H9 (cell line): ENCODE measurements at regions not wholly inside any gene's neighbourhood (a gene's known extent, or its start where the extent isn't known, plus 50 kb on each side); places are given as distances from the start of the nearest gene placed in this dataset.

Experiments
- DNase-seq: peaks from one replicate; pipeline ENCODE4 v3.0.0-alpha.2; 2017
- H2AFZ ChIP-seq: one replicate; pipeline ENCODE4 v1.6.1; 2013; ENCODE audit warnings: mild to moderate bottlenecking, low read length, control low read depth, moderate library complexity
- H2AK5ac ChIP-seq: 2 replicates; pipeline ENCODE4 v1.6.1; 2013; ENCODE audit warnings: low read length, control low read depth, mixed read lengths; ENCODE audit not compliant: insufficient read length
- H2BK120ac ChIP-seq: one replicate; pipeline ENCODE4 v1.6.1; 2013; ENCODE audit warnings: low read depth, mild to moderate bottlenecking, low read length, control low read depth, inconsistent platforms; ENCODE audit not compliant: poor library complexity, severe bottlenecking
- H2BK12ac ChIP-seq: 2 replicates; pipeline ENCODE4 v1.6.1; 2013; ENCODE audit warnings: low read length, control low read depth, mixed read lengths, low read depth; ENCODE audit not compliant: insufficient read length
- H2BK15ac ChIP-seq: 2 replicates; pipeline ENCODE4 v1.6.1; 2013; ENCODE audit warnings: low read depth, low read length, control low read depth
- H2BK20ac ChIP-seq: one replicate; pipeline ENCODE4 v1.6.1; 2013; ENCODE audit warnings: low read depth, mild to moderate bottlenecking, low read length, control low read depth, inconsistent platforms; ENCODE audit not compliant: poor library complexity, severe bottlenecking
- H2BK5ac ChIP-seq: 2 replicates; pipeline ENCODE4 v1.6.1; 2013; ENCODE audit warnings: low read length, control low read depth, mixed read lengths; ENCODE audit not compliant: insufficient read length
- H3K14ac ChIP-seq: 2 replicates; pipeline ENCODE4 v1.6.1; 2013; ENCODE audit warnings: low read length, control low read depth; ENCODE audit not compliant: insufficient read depth
- H3K18ac ChIP-seq: 2 replicates; pipeline ENCODE4 v1.6.1; 2013; ENCODE audit warnings: low read depth, mild to moderate bottlenecking, mixed read lengths, low read length, control low read depth; ENCODE audit not compliant: insufficient read length
- H3K23ac ChIP-seq: 2 replicates; pipeline ENCODE4 v1.6.1; 2013; ENCODE audit warnings: low read length, control low read depth, mixed read lengths, low read depth; ENCODE audit not compliant: insufficient read length
- H3K23me2 ChIP-seq: 2 replicates; pipeline ENCODE4 v1.6.1; 2013; ENCODE audit warnings: low read depth, mild to moderate bottlenecking, mixed read lengths, low read length, control low read depth; ENCODE audit not compliant: insufficient read length, poor library complexity, severe bottlenecking
- H3K27ac ChIP-seq: 2 replicates; pipeline ENCODE4 v1.5.1; 2013; ENCODE audit warnings: low read length, control low read depth, mixed read lengths, low read depth; ENCODE audit not compliant: insufficient read length
- H3K27me3 ChIP-seq: 2 replicates; pipeline ENCODE4 v1.6.1; 2013; ENCODE audit warnings: low read length, control low read depth, inconsistent platforms; ENCODE audit not compliant: insufficient read depth
- H3K4ac ChIP-seq: 2 replicates; pipeline ENCODE4 v1.6.1; 2013; ENCODE audit warnings: low read depth, mild to moderate bottlenecking, control low read depth, inconsistent platforms, low read length, moderate library complexity
- H3K4me1 ChIP-seq: 2 replicates; pipeline ENCODE4 v1.6.1; 2013; ENCODE audit warnings: low read length, control low read depth, inconsistent platforms; ENCODE audit not compliant: insufficient read depth
- H3K4me2 ChIP-seq: 2 replicates; pipeline ENCODE4 v1.6.1; 2013; ENCODE audit warnings: low read length, control low read depth, mixed read lengths; ENCODE audit not compliant: insufficient read length, insufficient read depth
- H3K56ac ChIP-seq: 2 replicates; pipeline ENCODE4 v1.6.1; 2013; ENCODE audit warnings: low read depth, mild to moderate bottlenecking, mixed read lengths, low read length, control low read depth; ENCODE audit not compliant: insufficient read length
- H3K79me1 ChIP-seq: 2 replicates; pipeline ENCODE4 v1.6.1; 2013; ENCODE audit warnings: low read depth, mild to moderate bottlenecking, moderate library complexity, low read length, control low read depth, inconsistent platforms; ENCODE audit not compliant: insufficient read depth, poor library complexity, severe bottlenecking
- H3K79me2 ChIP-seq: 2 replicates; pipeline ENCODE4 v1.6.1; 2013; ENCODE audit warnings: low read length, control low read depth, inconsistent platforms; ENCODE audit not compliant: insufficient read depth
- H3K9ac ChIP-seq: 2 replicates; pipeline ENCODE4 v1.6.1; 2013; ENCODE audit warnings: low read length, control low read depth, mixed read lengths; ENCODE audit not compliant: insufficient read length; ENCODE audit errors: extremely low read depth
- H3K9me3 ChIP-seq: one replicate; pipeline ENCODE4 v1.6.1; 2013; ENCODE audit warnings: low read depth, low read length, inconsistent platforms; ENCODE audit not compliant: control insufficient read depth
- H3T11ph ChIP-seq: one replicate; pipeline ENCODE4 v1.6.1; 2013; ENCODE audit warnings: mild to moderate bottlenecking, low read length, control low read depth, inconsistent platforms
- H4K20me1 ChIP-seq: one replicate; pipeline ENCODE4 v1.6.1; 2013; ENCODE audit not compliant: control insufficient read depth, insufficient read length, insufficient read depth
- H4K5ac ChIP-seq: 2 replicates; pipeline ENCODE4 v1.6.1; 2013; ENCODE audit warnings: low read depth, mild to moderate bottlenecking, mixed read lengths, low read length, control low read depth; ENCODE audit not compliant: insufficient read length
- H4K8ac ChIP-seq: replicated peaks from 2 replicates; pipeline ENCODE4 v1.6.1; 2013; ENCODE audit warnings: low read length, control low read depth, mixed read lengths, low read depth; ENCODE audit not compliant: insufficient read length
- H4K91ac ChIP-seq: 2 replicates; pipeline ENCODE4 v1.6.1; 2013; ENCODE audit warnings: low read depth, mild to moderate bottlenecking, moderate library complexity, mixed read lengths, low read length, control low read depth; ENCODE audit not compliant: insufficient read length
- H3K27ac Mint-ChIP-seq, 3 experiments: 2 replicates in 2 of 3; 3 replicates in 1 of 3; pipeline ENCODE4 v1.8.0; 2020 to 2021; ENCODE audit warnings: mixed read lengths in 3 of 3, mild to moderate bottlenecking in 1 of 3, moderate library complexity in 1 of 3
- H3K27me3 Mint-ChIP-seq: 2 replicates; pipeline ENCODE4 v1.8.0; 2021; ENCODE audit warnings: low read depth, mild to moderate bottlenecking, moderate library complexity, mixed read lengths
- H3K36me3 Mint-ChIP-seq, 3 experiments: 2 replicates in 2 of 3; 3 replicates in 1 of 3; pipeline ENCODE4 v1.8.0; 2020 to 2021; ENCODE audit warnings: low read depth in 3 of 3, mixed read lengths in 3 of 3; ENCODE audit not compliant: insufficient read depth in 1 of 3
- H3K4me1 Mint-ChIP-seq, 2 experiments: 2 replicates each; pipeline ENCODE4 v1.8.0; 2020; ENCODE audit warnings: mixed read lengths in 2 of 2
- H3K4me3 Mint-ChIP-seq, 2 experiments: 2 replicates in 1 of 2; 3 replicates in 1 of 2; pipeline ENCODE4 v1.8.0; 2020 to 2021; ENCODE audit warnings: mild to moderate bottlenecking in 2 of 2, mixed read lengths in 2 of 2, moderate library complexity in 1 of 2
- H3K9me3 Mint-ChIP-seq, 2 experiments: 2 replicates in 1 of 2; 3 replicates in 1 of 2; pipeline ENCODE4 v1.8.0; 2020; ENCODE audit warnings: mild to moderate bottlenecking in 2 of 2, mixed read lengths in 2 of 2, moderate library complexity in 1 of 2
- CTCF ChIP-seq: fragments of 200-600 bp; sonication (generic); conservative IDR thresholded peaks from 3 replicates; pipeline ENCODE4 v1.8.0; 2021; ENCODE audit warnings: antibody characterized with exemption, mild to moderate bottlenecking

- H3K27ac ChIP-seq = no peak overlapping the region
- no peaks in the 10 kb centered on the region for H3K4me1 ChIP-seq
- H3K27me3 ChIP-seq = no peaks in the 10 kb centered on the region
- Mint-ChIP-seq H3K4me1 (peaks cover 8 to 9% of the 10 kb centered on the region in 2 experiments), H3K36me3 (peaks cover 15 to 27% (median 19%) of the 10 kb centered on the region in 3 experiments), H3K27me3 (no peaks in the 10 kb centered on the region), H3K27ac (no peak overlapping the region), H3K4me3 (no peak overlapping the region), H3K9me3 (peaks cover 20 to 30% of the 10 kb centered on the region in 2 experiments)
- H3K23ac ChIP-seq = no peak overlapping the region
- no peak overlapping the region for H2BK20ac ChIP-seq
- H3K23me2 ChIP-seq = no peaks in the 10 kb centered on the region
- no peak overlapping the region for H3K56ac ChIP-seq
- TF ChIP-seq CTCF = no peak
- no peak overlapping the region for H3K4ac ChIP-seq
- no peaks in the 10 kb centered on the region for H3K9me3 ChIP-seq
- no peak overlapping the region for H2AK5ac ChIP-seq
- no peaks in the 10 kb centered on the region for H3K79me1 ChIP-seq
- no peak overlapping the region for H4K5ac ChIP-seq
- no peak overlapping the region for H4K91ac ChIP-seq
- H2BK5ac ChIP-seq = no peak overlapping the region
- H3K14ac ChIP-seq = no peak overlapping the region
- no peaks in the 10 kb centered on the region for H4K20me1 ChIP-seq
- no peak overlapping the region for H3K4me2 ChIP-seq
- H2BK120ac ChIP-seq = no peak overlapping the region
- no peak overlapping the region for H3T11ph ChIP-seq
- no peak overlapping the region for H2AFZ ChIP-seq
- H4K8ac ChIP-seq = no peak overlapping the region
- H2BK12ac ChIP-seq = no peak overlapping the region
- no peaks in the 10 kb centered on the region for H3K79me2 ChIP-seq
- no peak overlapping the region for H3K9ac ChIP-seq
- no peak overlapping the region for H3K18ac ChIP-seq
- no peak overlapping the region for H2BK15ac ChIP-seq
- DNase-seq = no peak
These were observed 1154.8 kb downstream of the NSUN3 start for GRCh38 chr3:95217661-95218060.
